Activated naive CD8-positive, alpha-beta T cell treated with anti-CD3 and anti-CD28 coated beads, Interleukin-2, amount 10 ng/mL, durations not matched to agents 7 days and 5 days (primary cell): ENCODE measurements at regions not wholly inside any gene's neighbourhood (a gene's known extent, or its start where the extent isn't known, plus 50 kb on each side); places are given as distances from the start of the nearest gene placed in this dataset.
A peak's percentile ranks its signal among the peaks of the same experiment; 100 is the strongest.
"Not testable (repeated sequence)": the region's sequence is repeated elsewhere in the genome, so short reads cannot be mapped to it uniquely, and the experiment has no call there.

Source experiments
- ATAC-seq: fragments of 150-1000 bp; cut with Tn5 transposase; one replicate; pipeline ENCODE4 v1.10.0; 2021; ENCODE audit warnings: low read depth, moderate library complexity
- POLR2A ChIA-PET: fragments of 350-600 bp; sonication (Branson Sonifier 250); formaldehyde crosslinking; loops from one replicate; lab custom pipeline; 2021; ENCODE audit warnings: antibody characterized with exemption; lab: Charles Lee
- DNase-seq: peaks from one replicate; pipeline ENCODE4 v3.0.0; 2021
- H3K27ac Mint-ChIP-seq: one replicate; pipeline ENCODE4 v1.8.0; 2022; ENCODE audit warnings: mild to moderate bottlenecking, mixed read lengths
- H3K27me3 Mint-ChIP-seq: one replicate; pipeline ENCODE4 v1.8.0; 2022; ENCODE audit warnings: mild to moderate bottlenecking, moderate library complexity, mixed read lengths
- H3K36me3 Mint-ChIP-seq: one replicate; pipeline ENCODE4 v1.8.0; 2021; ENCODE audit warnings: mild to moderate bottlenecking, mixed read lengths
- H3K4me1 Mint-ChIP-seq: one replicate; pipeline ENCODE4 v1.8.0; 2021; ENCODE audit warnings: mixed read lengths
- H3K4me3 Mint-ChIP-seq: one replicate; pipeline ENCODE4 v1.8.0; 2022; ENCODE audit warnings: mild to moderate bottlenecking, moderate library complexity, mixed read lengths
- H3K9me3 Mint-ChIP-seq: one replicate; pipeline ENCODE4 v1.8.0; 2021; ENCODE audit warnings: mixed read lengths

- Mint-ChIP-seq H3K27me3 (no peaks in the 10 kb centered on the region), H3K36me3 (no peaks in the 10 kb centered on the region), H3K9me3 (no peaks in the 10 kb centered on the region), H3K4me3 (no peak overlapping the region), H3K27ac (no peak overlapping the region), H3K4me1 (peaks cover 3% of the 10 kb centered on the region)
- ATAC-seq (no peak), DNase-seq (no peak)
- POLR2A ChIA-PET: no interaction called here
Observed at GRCh38 chr9:86589730-86590129, 235.5 kb upstream of the TUT7 start.

- POLR2A ChIA-PET: no interaction called here
- H3K27me3 Mint-ChIP-seq: no peaks in the 10 kb centered on the region
- H3K4me1 Mint-ChIP-seq: peaks cover 3% of the 10 kb centered on the region
- ATAC-seq (no peak), DNase-seq (no peak)
- H3K27ac Mint-ChIP-seq: no peak overlapping the region
- H3K4me3 Mint-ChIP-seq: no peak overlapping the region
- no peaks in the 10 kb centered on the region for H3K9me3 Mint-ChIP-seq
- H3K36me3 Mint-ChIP-seq: no peaks in the 10 kb centered on the region
Observed at GRCh38 chr9:86589273-86589672, 235.1 kb upstream of the TUT7 start.

- Mint-ChIP-seq H3K27me3 (no peaks in the 10 kb centered on the region), H3K36me3 (no peaks in the 10 kb centered on the region), H3K4me1 (peaks cover 3% of the 10 kb centered on the region), H3K4me3 (peak overlapping the region; percentile 37), H3K27ac (peak overlapping the region; percentile 53), H3K9me3 (no peaks in the 10 kb centered on the region)
- ATAC-seq: no peak
- POLR2A ChIA-PET: no interaction called here
- no peak for DNase-seq
Observed at GRCh38 chr9:86586144-86586494, 231.9 kb upstream of the TUT7 start.

- ATAC-seq: no peak
- peaks cover 3% of the 10 kb centered on the region for H3K4me1 Mint-ChIP-seq
- H3K36me3 Mint-ChIP-seq: no peaks in the 10 kb centered on the region
- H3K27ac Mint-ChIP-seq: peak overlapping the region; percentile 53
- DNase-seq: no peak
- POLR2A ChIA-PET: no interaction called here
- peak overlapping the region; percentile 69 for H3K4me3 Mint-ChIP-seq
- H3K9me3 Mint-ChIP-seq: no peaks in the 10 kb centered on the region
- no peaks in the 10 kb centered on the region for H3K27me3 Mint-ChIP-seq
Observed at GRCh38 chr9:86585422-86586143, 231.4 kb upstream of the TUT7 start.

- no peak overlapping the region for H3K4me3 Mint-ChIP-seq
- DNase-seq: no peak
- H3K9me3 Mint-ChIP-seq: no peaks in the 10 kb centered on the region
- no peak for ATAC-seq
- peaks cover 3% of the 10 kb centered on the region for H3K4me1 Mint-ChIP-seq
- H3K27ac Mint-ChIP-seq: no peak overlapping the region
- no peaks in the 10 kb centered on the region for H3K36me3 Mint-ChIP-seq
- POLR2A ChIA-PET: no interaction called here
- H3K27me3 Mint-ChIP-seq: no peaks in the 10 kb centered on the region
Observed at GRCh38 chr9:86580688-86581087, 226.5 kb upstream of the TUT7 start.

GRCh38 chr9:86578722-86579121 is 224.5 kb upstream of the TUT7 start:
- no peaks in the 10 kb centered on the region for H3K36me3 Mint-ChIP-seq
- no peaks in the 10 kb centered on the region for H3K27me3 Mint-ChIP-seq
- H3K27ac Mint-ChIP-seq: no peak overlapping the region
- POLR2A ChIA-PET: no interaction called here
- H3K4me1 Mint-ChIP-seq: no peaks in the 10 kb centered on the region
- H3K4me3 Mint-ChIP-seq: no peak overlapping the region
- ATAC-seq (no peak), DNase-seq (no peak)
- H3K9me3 Mint-ChIP-seq: no peaks in the 10 kb centered on the region

- no peak overlapping the region for H3K4me3 Mint-ChIP-seq
- H3K27me3 Mint-ChIP-seq: no peaks in the 10 kb centered on the region
- H3K9me3 Mint-ChIP-seq: no peaks in the 10 kb centered on the region
- no peak overlapping the region for H3K27ac Mint-ChIP-seq
- DNase-seq (no peak), ATAC-seq (no peak)
- no peaks in the 10 kb centered on the region for H3K4me1 Mint-ChIP-seq
- H3K36me3 Mint-ChIP-seq: no peaks in the 10 kb centered on the region
- POLR2A ChIA-PET: no interaction called here
Observed at GRCh38 chr9:86577420-86578333, 223.5 kb upstream of the TUT7 start.

GRCh38 chr9:86575825-86576525 is 221.8 kb upstream of the TUT7 start:
- Mint-ChIP-seq H3K4me1 (no peaks in the 10 kb centered on the region), H3K36me3 (no peaks in the 10 kb centered on the region), H3K9me3 (no peaks in the 10 kb centered on the region), H3K4me3 (no peak overlapping the region), H3K27me3 (no peaks in the 10 kb centered on the region), H3K27ac (no peak overlapping the region)
- ATAC-seq (no peak), DNase-seq (no peak)
- POLR2A ChIA-PET: no interaction called here

GRCh38 chr9:86575137-86575536 is 220.9 kb upstream of the TUT7 start:
- Mint-ChIP-seq H3K9me3 (no peaks in the 10 kb centered on the region), H3K27ac (no peak overlapping the region), H3K4me1 (no peaks in the 10 kb centered on the region), H3K36me3 (no peaks in the 10 kb centered on the region), H3K4me3 (no peak overlapping the region), H3K27me3 (no peaks in the 10 kb centered on the region)
- POLR2A ChIA-PET: no interaction called here
- DNase-seq (no peak), ATAC-seq (no peak)

- H3K36me3 Mint-ChIP-seq: no peaks in the 10 kb centered on the region
- DNase-seq (no peak), ATAC-seq (no peak)
- no peaks in the 10 kb centered on the region for H3K27me3 Mint-ChIP-seq
- H3K27ac Mint-ChIP-seq: no peak overlapping the region
- no peak overlapping the region for H3K4me3 Mint-ChIP-seq
- peaks cover 1% of the 10 kb centered on the region for H3K9me3 Mint-ChIP-seq
- no peaks in the 10 kb centered on the region for H3K4me1 Mint-ChIP-seq
- POLR2A ChIA-PET: interaction anchor here (0.5 kb wide), 1 partner anchor 944 kb away, joined by 4 read pairs; no protein-coding TSS in a partner anchor
Observed at GRCh38 chr9:86573886-86574285, 219.7 kb upstream of the TUT7 start.

- ATAC-seq: no peak
- no peak for DNase-seq
- Mint-ChIP-seq H3K4me3 (no peak overlapping the region), H3K36me3 (no peaks in the 10 kb centered on the region), H3K27me3 (no peaks in the 10 kb centered on the region), H3K27ac (no peak overlapping the region), H3K4me1 (no peaks in the 10 kb centered on the region), H3K9me3 (peaks cover 3% of the 10 kb centered on the region)
- POLR2A ChIA-PET: no interaction called here
Observed at GRCh38 chr9:86572904-86573303, 218.7 kb upstream of the TUT7 start.

GRCh38 chr9:86565603-86566002 is 211.4 kb upstream of the TUT7 start:
- H3K4me3 Mint-ChIP-seq, H3K27me3 Mint-ChIP-seq, ATAC-seq, H3K36me3 Mint-ChIP-seq, H3K9me3 Mint-ChIP-seq, H3K27ac Mint-ChIP-seq, POLR2A ChIA-PET, H3K4me1 Mint-ChIP-seq, DNase-seq: not testable (repeated sequence)

- H3K27ac Mint-ChIP-seq: no peak overlapping the region
- no peaks in the 10 kb centered on the region for H3K27me3 Mint-ChIP-seq
- H3K4me3 Mint-ChIP-seq: no peak overlapping the region
- no peaks in the 10 kb centered on the region for H3K4me1 Mint-ChIP-seq
- H3K9me3 Mint-ChIP-seq: peaks cover 3% of the 10 kb centered on the region
- POLR2A ChIA-PET: no interaction called here
- no peaks in the 10 kb centered on the region for H3K36me3 Mint-ChIP-seq
- DNase-seq (no peak), ATAC-seq (no peak)
Observed at GRCh38 chr9:86563936-86564335, 209.7 kb upstream of the TUT7 start.
